Caco-2 (cell line): ENCODE measurements at regions not wholly inside any gene's neighbourhood (a gene's known extent, or its start where the extent isn't known, plus 50 kb on each side); places are given as distances from the start of the nearest gene placed in this dataset.

Experiments
- BruUV-seq: library from RNA; stranded (reverse); fragments of 400-500 nt; replicated peaks from 2 replicates; lab custom pipeline; 2021; lab: Mats Ljungman, UMichigan
- CTCF ChIA-PET: fragments of 300-600 bp; sonication (Branson Sonifier 250); formaldehyde crosslinking; loops from one replicate; lab custom pipeline; 2022; ENCODE audit warnings: antibody characterized with exemption; lab: Charles Lee
- POLR2A ChIA-PET: fragments of 300-600 bp; sonication (Branson Sonifier 250); formaldehyde crosslinking; loops from one replicate; lab custom pipeline; 2022; ENCODE audit warnings: antibody characterized with exemption; lab: Charles Lee
- DNase-seq, 2 experiments: peaks; one replicate each; pipeline versions ENCODE4 v3.0.0 to v3.0.0-alpha.2; 2020 to 2022
- H3K27me3 ChIP-seq: replicated peaks from 2 replicates; pipeline ENCODE4 v1.6.0; 2011; ENCODE audit warnings: low read length; ENCODE audit not compliant: control insufficient read depth, insufficient read depth
- H3K36me3 ChIP-seq: 2 replicates; pipeline ENCODE4 v1.5.1; 2011; ENCODE audit warnings: low read length; ENCODE audit not compliant: control insufficient read depth, insufficient read depth
- H3K4me1 ChIP-seq: fragments of 250-450 bp; sonication (Bioruptor Pico); 2 replicates; pipeline ENCODE4 v1.5.1; 2020; ENCODE audit warnings: mild to moderate bottlenecking
- H3K4me3 ChIP-seq: 2 replicates; pipeline ENCODE4 v1.5.1; 2011; ENCODE audit warnings: low read depth, mild to moderate bottlenecking, control low read depth, low read length
- H3K9me3 ChIP-seq: fragments of 250-450 bp; sonication (Bioruptor Pico); 2 replicates; pipeline ENCODE4 v1.5.1; 2020; ENCODE audit warnings: mild to moderate bottlenecking, moderate library complexity
- H3K27ac Mint-ChIP-seq: one replicate; pipeline ENCODE4 v1.8.0; 2022; ENCODE audit warnings: mixed read lengths; ENCODE audit not compliant: unreplicated experiment
- H3K27me3 Mint-ChIP-seq: one replicate; pipeline ENCODE4 v1.8.0; 2022; ENCODE audit warnings: mixed read lengths; ENCODE audit not compliant: insufficient read depth, unreplicated experiment
- H3K36me3 Mint-ChIP-seq: one replicate; pipeline ENCODE4 v1.8.0; 2022; ENCODE audit warnings: mild to moderate bottlenecking, mixed read lengths; ENCODE audit not compliant: insufficient read depth, unreplicated experiment
- H3K4me1 Mint-ChIP-seq: one replicate; pipeline ENCODE4 v1.8.0; 2022; ENCODE audit warnings: low read depth, mixed read lengths; ENCODE audit not compliant: unreplicated experiment
- H3K4me3 Mint-ChIP-seq: one replicate; pipeline ENCODE4 v1.8.0; 2022; ENCODE audit warnings: mild to moderate bottlenecking, moderate library complexity, mixed read lengths; ENCODE audit not compliant: unreplicated experiment
- H3K9me3 Mint-ChIP-seq: one replicate; pipeline ENCODE4 v1.8.0; 2022; ENCODE audit warnings: mixed read lengths; ENCODE audit not compliant: unreplicated experiment
- CTCF ChIP-seq, 2 experiments: fragments of 200-600 bp in 1 of 2; IDR thresholded peaks; 1 replicate in 1 of 2; 2 replicates in 1 of 2; pipeline versions ENCODE4 v1.5.1 to v1.8.0; 2011 to 2022; ENCODE audit warnings: antibody characterized with exemption in 1 of 2, control low read depth in 1 of 2, inconsistent platforms in 1 of 2, low read depth in 1 of 2, low read length in 1 of 2, mild to moderate bottlenecking in 1 of 2, moderate library complexity in 1 of 2; ENCODE audit not compliant: insufficient read depth in 1 of 2, severe bottlenecking in 1 of 2, unreplicated experiment in 1 of 2
- intact Hi-C: fragments of 100-400 bp; cut with micrococcal nuclease; formaldehyde crosslinking; loops from one replicate; pipeline ENCODE4 v1.10.0; 2022; ENCODE audit not compliant: unreplicated experiment

- CTCF ChIA-PET: no interaction called here
- H3K4me3 ChIP-seq: no peak overlapping the region
- no peaks in the 10 kb centered on the region for H3K27me3 ChIP-seq
These were observed 358.7 kb downstream of the BARHL2 start for GRCh38 chr1:90358448-90358847.

GRCh38 chr1:90357995-90358394, 359.1 kb downstream of the BARHL2 start:
- Mint-ChIP-seq H3K9me3 (no peaks in the 10 kb centered on the region), H3K4me1 (no peaks in the 10 kb centered on the region), H3K4me3 (no peak overlapping the region), H3K27ac (no peak overlapping the region), H3K27me3 (peaks cover 7% of the 10 kb centered on the region), H3K36me3 (no peaks in the 10 kb centered on the region)
- no peaks in the 10 kb centered on the region for H3K27me3 ChIP-seq
- no peak overlapping the region for H3K4me3 ChIP-seq
- POLR2A ChIA-PET: no interaction called here
- no peak for DNase-seq
- no peaks in the 10 kb centered on the region for H3K36me3 ChIP-seq
- intact Hi-C loops: no loop called here
- no peaks in the 10 kb centered on the region for H3K4me1 ChIP-seq
- no peak for TF ChIP-seq CTCF (IDR thresholded peaks at IDR 0.05; ENCODE audit: insufficient read depth in 1 of 2, low read depth in 1 of 2, low read length in 1 of 2, severe bottlenecking in 1 of 2, unreplicated experiment in 1 of 2)
- no peaks in the 10 kb centered on the region for H3K9me3 ChIP-seq
- CTCF ChIA-PET: no interaction called here
- no TSS peak for BruUV-seq

More at GRCh38 chr1:90358448-90358847, 358.7 kb downstream of the BARHL2 start:
- Histone ChIP-seq H3K9me3 (no peaks in the 10 kb centered on the region), H3K36me3 (no peaks in the 10 kb centered on the region), H3K4me1 (no peaks in the 10 kb centered on the region)
- BruUV-seq: no TSS peak
- POLR2A ChIA-PET: no interaction called here
- Mint-ChIP-seq H3K4me3 (no peak overlapping the region), H3K27me3 (peaks cover 9% of the 10 kb centered on the region), H3K27ac (no peak overlapping the region), H3K9me3 (no peaks in the 10 kb centered on the region), H3K36me3 (no peaks in the 10 kb centered on the region), H3K4me1 (no peaks in the 10 kb centered on the region)
- no peak for DNase-seq
- intact Hi-C loops: no loop called here
- no peak for TF ChIP-seq CTCF (IDR thresholded peaks at IDR 0.05; ENCODE audit: insufficient read depth in 1 of 2, low read depth in 1 of 2, low read length in 1 of 2, severe bottlenecking in 1 of 2, unreplicated experiment in 1 of 2)

GRCh38 chr1:90356991-90357390, 360.1 kb downstream of the BARHL2 start:
- no peaks in the 10 kb centered on the region for H3K4me1 Mint-ChIP-seq
- no peaks in the 10 kb centered on the region for H3K4me1 ChIP-seq
- ChIA-PET CTCF (no interaction called here), POLR2A (no interaction called here)
- no peaks in the 10 kb centered on the region for H3K27me3 ChIP-seq
- no peaks in the 10 kb centered on the region for H3K36me3 ChIP-seq
- no peak for TF ChIP-seq CTCF (IDR thresholded peaks at IDR 0.05; ENCODE audit: insufficient read depth in 1 of 2, low read depth in 1 of 2, low read length in 1 of 2, severe bottlenecking in 1 of 2, unreplicated experiment in 1 of 2)
- H3K4me3 Mint-ChIP-seq: no peak overlapping the region
- no peaks in the 10 kb centered on the region for H3K36me3 Mint-ChIP-seq
- intact Hi-C loops: no loop called here
- BruUV-seq: no TSS peak
- no peaks in the 10 kb centered on the region for H3K9me3 ChIP-seq
- no peak overlapping the region for H3K4me3 ChIP-seq
- DNase-seq: no peak
- H3K9me3 Mint-ChIP-seq: no peaks in the 10 kb centered on the region
- H3K27me3 Mint-ChIP-seq: peaks cover 6% of the 10 kb centered on the region
- no peak overlapping the region for H3K27ac Mint-ChIP-seq
